ENCODE measurements at regions not wholly inside any gene's neighbourhood (a gene's known extent, or its start where the extent isn't known, plus 50 kb on each side); places are given as distances from the start of the nearest gene placed in this dataset.

DNA sequence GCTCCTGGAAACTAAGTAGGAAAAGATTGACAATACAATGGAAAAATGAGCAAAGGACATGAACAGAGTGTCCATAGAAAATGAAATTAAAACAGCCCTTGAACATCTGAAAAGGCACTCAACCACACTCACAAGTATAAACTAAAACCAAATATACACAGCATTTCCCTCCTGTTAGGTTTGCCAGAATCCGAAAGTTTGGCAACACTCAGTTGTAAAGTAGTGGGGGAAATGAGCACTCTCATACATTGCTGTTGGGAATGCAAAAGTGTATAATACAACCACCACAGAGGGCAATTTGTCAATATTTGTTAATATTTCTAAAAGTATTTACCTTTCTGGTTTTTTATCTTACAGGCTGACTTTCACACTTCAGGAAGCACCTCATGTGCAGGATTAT is 84.2 kb upstream of the TMEM164 start:
- dilution Hi-C loops (cut with MboI; ENCODE audit: extremely low pct_ligation_motif_present, low sequenced_read_pairs) = no loop called here
- no peaks in the 10 kb centered on the region for H3K36me3 ChIP-seq (ENCODE audit: control insufficient read depth in 2 of 2, extremely low read depth in 1 of 2, insufficient read depth in 2 of 2, low read length in 2 of 2)
- H3K27me3 ChIP-seq (ENCODE audit: control insufficient read depth, extremely low read depth, insufficient read depth, low read length) = no peaks in the 10 kb centered on the region
- DNase-seq (ENCODE audit: low read depth, low spot score) = no peak
- no peak overlapping the region for H3K4me2 ChIP-seq (ENCODE audit: control insufficient read depth, extremely low read depth, insufficient read depth, low read depth, low read length)
- no peaks in the 10 kb centered on the region for H4K20me1 ChIP-seq (ENCODE audit: control insufficient read depth, extremely low read depth, insufficient read depth, low read length)
- no peak overlapping the region for H3K9ac ChIP-seq (ENCODE audit: control insufficient read depth, extremely low read depth, insufficient read depth, low read length)
- no peak overlapping the region for H3K27ac ChIP-seq (ENCODE audit: control insufficient read depth, insufficient read depth, low read length)
- H2AFZ ChIP-seq (ENCODE audit: control insufficient read depth, low read length) = no peak overlapping the region
- no peaks in the 10 kb centered on the region for H3K79me2 ChIP-seq (ENCODE audit: control insufficient read depth, insufficient read depth, low read length)
- no peak for TF ChIP-seq CTCF (optimal IDR thresholded peaks at IDR 0.05 in 1 of 3, IDR thresholded peaks at IDR 0.05 in 1 of 3, conservative IDR thresholded peaks at IDR 0.05 in 1 of 3; ENCODE audit: extremely low read depth in 1 of 3, insufficient read depth in 2 of 3, low read length in 3 of 3)
- TF ChIP-seq EZH2 (IDR thresholded peaks at IDR 0.05; ENCODE audit: low read length) = no peak
- FAIRE-seq = no peak
- H3K4me1 ChIP-seq (ENCODE audit: control insufficient read depth, extremely low read depth, insufficient read depth, low read length) = no peaks in the 10 kb centered on the region
- H3K9me1 ChIP-seq (ENCODE audit: control insufficient read depth, extremely low read depth, insufficient read depth, low read length) = no peaks in the 10 kb centered on the region
- no peak overlapping the region for H3K4me3 ChIP-seq (ENCODE audit: control insufficient read depth in 2 of 3, extremely low read depth in 1 of 3, insufficient read depth in 2 of 3, low read depth in 1 of 3, low read length in 3 of 3)
- H3K9me3 ChIP-seq (ENCODE audit: control insufficient read depth, low read depth, low read length) = no peaks in the 10 kb centered on the region

GRCh38 chrX:109920325-109920724 is 82.6 kb upstream of the TMEM164 start:
- no peak for DNase-seq (ENCODE audit: low read depth, low spot score)
- no peak for FAIRE-seq

More at GRCh38 chrX:109920325-109920724, 82.6 kb upstream of the TMEM164 start:
- Histone ChIP-seq H3K9me3 (ENCODE audit: control insufficient read depth, low read depth, low read length) (no peaks in the 10 kb centered on the region), H3K27me3 (ENCODE audit: control insufficient read depth, extremely low read depth, insufficient read depth, low read length) (peaks cover 3% of the 10 kb centered on the region), H3K4me2 (ENCODE audit: control insufficient read depth, extremely low read depth, insufficient read depth, low read depth, low read length) (no peak overlapping the region), H3K9me1 (ENCODE audit: control insufficient read depth, extremely low read depth, insufficient read depth, low read length) (no peaks in the 10 kb centered on the region), H3K79me2 (ENCODE audit: control insufficient read depth, insufficient read depth, low read length) (no peaks in the 10 kb centered on the region), H2AFZ (ENCODE audit: control insufficient read depth, low read length) (no peak overlapping the region), H3K4me1 (ENCODE audit: control insufficient read depth, extremely low read depth, insufficient read depth, low read length) (no peaks in the 10 kb centered on the region), H3K36me3 (ENCODE audit: control insufficient read depth in 2 of 2, extremely low read depth in 1 of 2, insufficient read depth in 2 of 2, low read length in 2 of 2) (no peaks in the 10 kb centered on the region), H4K20me1 (ENCODE audit: control insufficient read depth, extremely low read depth, insufficient read depth, low read length) (no peaks in the 10 kb centered on the region), H3K9ac (ENCODE audit: control insufficient read depth, extremely low read depth, insufficient read depth, low read length) (no peak overlapping the region), H3K4me3 (ENCODE audit: control insufficient read depth in 2 of 3, extremely low read depth in 1 of 3, insufficient read depth in 2 of 3, low read depth in 1 of 3, low read length in 3 of 3) (no peak overlapping the region), H3K27ac (ENCODE audit: control insufficient read depth, insufficient read depth, low read length) (no peak overlapping the region)
- TF ChIP-seq EZH2 (IDR thresholded peaks at IDR 0.05; ENCODE audit: low read length) = no peak
- no peak for TF ChIP-seq CTCF (optimal IDR thresholded peaks at IDR 0.05 in 1 of 3, IDR thresholded peaks at IDR 0.05 in 1 of 3, conservative IDR thresholded peaks at IDR 0.05 in 1 of 3; ENCODE audit: extremely low read depth in 1 of 3, insufficient read depth in 2 of 3, low read length in 3 of 3)
- dilution Hi-C loops (cut with MboI; ENCODE audit: extremely low pct_ligation_motif_present, low sequenced_read_pairs) = no loop called here

Data from keratinocyte (primary cell).